Nephron (organoid): ENCODE measurements at regions not wholly inside any gene's neighbourhood (a gene's known extent, or its start where the extent isn't known, plus 50 kb on each side); places are given as distances from the start of the nearest gene placed in this dataset.
A peak's percentile ranks its signal among the peaks of the same experiment; 100 is the strongest.

Experiments used
- H3K27ac Mint-ChIP-seq, 3 experiments: 2 replicates each; pipeline ENCODE4 v1.8.0; 2020; ENCODE audit warnings: mixed read lengths in 3 of 3, mild to moderate bottlenecking in 2 of 3, moderate library complexity in 1 of 3
- H3K27me3 Mint-ChIP-seq: 2 replicates; pipeline ENCODE4 v1.8.0; 2021; ENCODE audit warnings: low read depth, mild to moderate bottlenecking, moderate library complexity, mixed read lengths
- H3K36me3 Mint-ChIP-seq: 2 replicates; pipeline ENCODE4 v1.8.0; 2020; ENCODE audit warnings: low read depth, mixed read lengths
- H3K4me1 Mint-ChIP-seq: 2 replicates; pipeline ENCODE4 v1.8.0; 2020; ENCODE audit warnings: mixed read lengths
- H3K4me3 Mint-ChIP-seq, 3 experiments: 2 replicates each; pipeline ENCODE4 v1.8.0; 2020; ENCODE audit warnings: mild to moderate bottlenecking in 3 of 3, mixed read lengths in 3 of 3, moderate library complexity in 2 of 3
- H3K9me3 Mint-ChIP-seq: 2 replicates; pipeline ENCODE4 v1.8.0; 2020; ENCODE audit warnings: mixed read lengths
- CTCF ChIP-seq, 3 experiments: fragments of 200-600 bp; sonication (generic); IDR thresholded peaks; one replicate each; pipeline ENCODE4 v1.5.0; 2021; ENCODE audit warnings: antibody characterized with exemption in 3 of 3; ENCODE audit not compliant: unreplicated experiment in 3 of 3

- H3K27ac Mint-ChIP-seq, result no peak overlapping the region
- H3K36me3 Mint-ChIP-seq, result no peaks in the 10 kb centered on the region
- H3K4me3 Mint-ChIP-seq, result no peak overlapping the region
- H3K27me3 Mint-ChIP-seq, result no peaks in the 10 kb centered on the region
- H3K9me3 Mint-ChIP-seq, result no peaks in the 10 kb centered on the region
- TF ChIP-seq CTCF (IDR thresholded peaks at IDR 0.05; ENCODE audit: unreplicated experiment in 3 of 3), result no peak
- peaks cover 6% of the 10 kb centered on the region for H3K4me1 Mint-ChIP-seq
These were observed 166.1 kb upstream of the NPSR1 start for GRCh38 chr7:34491899-34492298.

GRCh38 chr7:34493752-34494151, 164.3 kb upstream of the NPSR1 start:
- H3K27ac Mint-ChIP-seq, result no peak overlapping the region
- H3K9me3 Mint-ChIP-seq, result no peaks in the 10 kb centered on the region
- H3K27me3 Mint-ChIP-seq, result no peaks in the 10 kb centered on the region
- H3K4me3 Mint-ChIP-seq, result no peak overlapping the region
- no peak for TF ChIP-seq CTCF (IDR thresholded peaks at IDR 0.05; ENCODE audit: unreplicated experiment in 3 of 3)
- H3K4me1 Mint-ChIP-seq, result peaks cover under 1% of the 10 kb centered on the region
- no peaks in the 10 kb centered on the region for H3K36me3 Mint-ChIP-seq

GRCh38 chr7:34497153-34497777, 160.8 kb upstream of the NPSR1 start:
- Mint-ChIP-seq H3K27me3 (no peaks in the 10 kb centered on the region), H3K27ac (no peak overlapping the region), H3K36me3 (no peaks in the 10 kb centered on the region), H3K4me3 (no peak overlapping the region), H3K4me1 (no peaks in the 10 kb centered on the region), H3K9me3 (no peaks in the 10 kb centered on the region)
- TF ChIP-seq CTCF (IDR thresholded peaks at IDR 0.05; ENCODE audit: unreplicated experiment in 3 of 3), result peak in 2 of 3 experiments; percentile 17 to 34

GRCh38 chr7:34501156-34501555, 156.9 kb upstream of the NPSR1 start:
- Mint-ChIP-seq H3K27ac (no peak overlapping the region), H3K27me3 (peaks cover 7% of the 10 kb centered on the region), H3K36me3 (no peaks in the 10 kb centered on the region), H3K4me3 (no peak overlapping the region), H3K9me3 (no peaks in the 10 kb centered on the region), H3K4me1 (no peaks in the 10 kb centered on the region)
- no peak for TF ChIP-seq CTCF (IDR thresholded peaks at IDR 0.05; ENCODE audit: unreplicated experiment in 3 of 3)

- Mint-ChIP-seq H3K27ac (no peak overlapping the region), H3K4me1 (no peaks in the 10 kb centered on the region), H3K36me3 (no peaks in the 10 kb centered on the region), H3K9me3 (peaks cover 9% of the 10 kb centered on the region), H3K27me3 (peaks cover 7% of the 10 kb centered on the region), H3K4me3 (no peak overlapping the region)
- no peak for TF ChIP-seq CTCF (IDR thresholded peaks at IDR 0.05; ENCODE audit: unreplicated experiment in 3 of 3)
These were observed 150.8 kb upstream of the NPSR1 start for GRCh38 chr7:34507191-34507590.

GRCh38 chr7:34523226-34523918, 134.6 kb upstream of the NPSR1 start:
- TF ChIP-seq CTCF (IDR thresholded peaks at IDR 0.05; ENCODE audit: unreplicated experiment in 3 of 3), result no peak

More at GRCh38 chr7:34523226-34523918, 134.6 kb upstream of the NPSR1 start:
- H3K27me3 Mint-ChIP-seq, result no peaks in the 10 kb centered on the region
- no peaks in the 10 kb centered on the region for H3K36me3 Mint-ChIP-seq
- H3K4me3 Mint-ChIP-seq, result no peak overlapping the region
- H3K4me1 Mint-ChIP-seq, result no peaks in the 10 kb centered on the region
- H3K27ac Mint-ChIP-seq, result no peak overlapping the region
- H3K9me3 Mint-ChIP-seq, result peaks cover 10% of the 10 kb centered on the region
